IPS DF 6.9 (cell line): ENCODE measurements at regions not wholly inside any gene's neighbourhood (a gene's known extent, or its start where the extent isn't known, plus 50 kb on each side); places are given as distances from the start of the nearest gene placed in this dataset.

Source experiments
- DNase-seq: peaks from one replicate; pipeline ENCODE4 v3.0.0-alpha.2; 2013; ENCODE audit warnings: low read depth, low spot score
- H3K27ac ChIP-seq: one replicate; pipeline ENCODE4 v1.5.1; 2013; ENCODE audit warnings: low read length, control low read depth
- H3K27me3 ChIP-seq: 2 replicates; pipeline ENCODE4 v1.6.1; 2013; ENCODE audit warnings: mild to moderate bottlenecking, low read length; ENCODE audit not compliant: control insufficient read depth, insufficient read depth
- H3K36me3 ChIP-seq: 2 replicates; pipeline ENCODE4 v1.6.1; 2013; ENCODE audit warnings: low read length; ENCODE audit not compliant: control insufficient read depth, insufficient read depth
- H3K4me1 ChIP-seq: 2 replicates; pipeline ENCODE4 v1.6.1; 2013; ENCODE audit warnings: low read length; ENCODE audit not compliant: control insufficient read depth, insufficient read depth
- H3K4me3 ChIP-seq: 2 replicates; pipeline ENCODE4 v1.5.1; 2013; ENCODE audit warnings: mild to moderate bottlenecking, low read length
- H3K9me3 ChIP-seq: 2 replicates; pipeline ENCODE4 v1.6.1; 2013; ENCODE audit warnings: low read length, inconsistent platforms; ENCODE audit not compliant: control insufficient read depth, insufficient read depth
- WGBS: extraction: QIAGEN DNeasy Blood & Tissue Kit; methylation state at CpG from one replicate; pipeline ENCODE4 v1.1.7; 2013; ENCODE audit warnings: mixed read lengths, missing lambda C conversion rate; ENCODE audit not compliant: insufficient read length, insufficient coverage; 5-methylcytosine and 5-hydroxymethylcytosine counted together

GRCh38 chr2:19846567-19846966 lies 55.2 kb downstream of the TTC32 start:
- Histone ChIP-seq H3K27ac (no peak overlapping the region), H3K36me3 (no peaks in the 10 kb centered on the region), H3K4me1 (peaks cover 2% of the 10 kb centered on the region; the same call in 1 of the 2 replicates), H3K9me3 (no peaks in the 10 kb centered on the region), H3K4me3 (no peak overlapping the region), H3K27me3 (no peaks in the 10 kb centered on the region)
- no CpG with 5 or more reads among the region's 2 CpGs for whole genome bisulfite sequencing
- no peak for DNase-seq

DNA sequence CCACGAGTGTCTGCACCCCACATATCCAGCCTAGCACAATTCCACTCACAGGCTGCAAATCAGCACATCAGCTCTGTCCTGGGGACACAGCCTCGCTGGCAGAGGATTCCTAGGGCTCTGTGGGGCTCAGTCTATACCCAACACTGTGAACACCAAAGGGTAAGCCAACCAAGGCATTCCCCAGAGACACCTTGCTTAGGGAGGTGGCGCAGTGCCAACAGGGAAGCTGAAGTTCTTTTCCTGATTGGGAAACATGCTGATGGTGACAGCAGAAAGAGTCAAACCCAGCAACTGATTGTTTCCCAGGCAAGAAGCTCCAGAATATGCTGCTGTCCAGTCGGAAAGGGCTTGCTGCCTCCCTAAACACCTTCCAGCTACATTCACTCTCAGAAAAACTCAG lies 55.8 kb downstream of the TTC32 start:
- Histone ChIP-seq H3K9me3 (no peaks in the 10 kb centered on the region), H3K4me1 (no peaks in the 10 kb centered on the region), H3K27me3 (no peaks in the 10 kb centered on the region), H3K4me3 (no peak overlapping the region), H3K36me3 (no peaks in the 10 kb centered on the region), H3K27ac (no peak overlapping the region)
- no CpG with 5 or more reads among the region's 4 CpGs for WGBS
- no peak for DNase-seq

DNA sequence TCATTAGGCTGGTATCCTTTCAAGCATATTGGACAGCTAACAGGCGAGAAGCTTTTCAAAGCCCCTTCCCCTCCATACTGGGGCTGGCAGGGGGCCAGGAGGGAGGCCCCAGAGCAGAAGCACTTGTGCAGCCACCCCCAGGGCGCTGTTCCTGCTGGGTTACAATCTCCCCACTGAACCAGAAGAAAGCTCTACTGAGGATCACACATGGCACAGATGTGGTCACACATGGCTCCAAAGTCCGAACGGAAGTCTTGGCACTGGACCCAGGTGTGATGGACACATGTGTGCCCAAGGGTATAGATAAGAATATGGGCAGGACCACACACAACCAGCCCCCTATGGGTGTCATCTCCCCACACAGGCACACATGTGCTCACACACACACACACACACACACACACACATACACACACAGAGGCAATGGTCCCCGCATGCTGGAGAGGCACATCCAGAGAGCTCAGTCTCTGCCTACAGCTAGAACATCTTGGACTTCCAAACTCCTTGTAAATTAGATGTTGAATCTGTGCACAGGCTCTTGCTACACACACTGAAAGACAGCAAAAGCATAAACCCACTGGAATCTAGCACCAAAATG lies 56.4 kb downstream of the TTC32 start:
- no CpG with 5 or more reads among the region's 5 CpGs for WGBS
- no peak for DNase-seq
- H3K27me3 ChIP-seq, result no peaks in the 10 kb centered on the region
- H3K27ac ChIP-seq, result no peak overlapping the region
- no peak overlapping the region for H3K4me3 ChIP-seq
- H3K9me3 ChIP-seq, result no peaks in the 10 kb centered on the region
- no peaks in the 10 kb centered on the region for H3K36me3 ChIP-seq
- no peaks in the 10 kb centered on the region for H3K4me1 ChIP-seq

- WGBS, result 100% methylated on average over 1 of the region's 5 CpGs
- H3K4me1 ChIP-seq, result no peaks in the 10 kb centered on the region
- H3K4me3 ChIP-seq, result no peak overlapping the region
- DNase-seq, result no peak
- no peak overlapping the region for H3K27ac ChIP-seq
- no peaks in the 10 kb centered on the region for H3K36me3 ChIP-seq
- no peaks in the 10 kb centered on the region for H3K9me3 ChIP-seq
- no peaks in the 10 kb centered on the region for H3K27me3 ChIP-seq
These were observed 57.0 kb downstream of the TTC32 start for GRCh38 chr2:19844750-19845149.

- no peak for DNase-seq
- no peaks in the 10 kb centered on the region for H3K36me3 ChIP-seq
- H3K4me3 ChIP-seq, result no peak overlapping the region
- H3K9me3 ChIP-seq, result no peaks in the 10 kb centered on the region
- WGBS, result no CpG with 5 or more reads among the region's 2 CpGs
- H3K27ac ChIP-seq, result no peak overlapping the region
- no peaks in the 10 kb centered on the region for H3K4me1 ChIP-seq
- H3K27me3 ChIP-seq, result no peaks in the 10 kb centered on the region
These were observed 57.7 kb downstream of the TTC32 start for GRCh38 chr2:19843992-19844515.

GRCh38 chr2:19841918-19842693 lies 59.7 kb downstream of the TTC32 start:
- H3K27me3 ChIP-seq, result no peaks in the 10 kb centered on the region
- H3K4me3 ChIP-seq, result no peak overlapping the region
- H3K9me3 ChIP-seq, result no peaks in the 10 kb centered on the region
- no peaks in the 10 kb centered on the region for H3K36me3 ChIP-seq
- no peaks in the 10 kb centered on the region for H3K4me1 ChIP-seq
- no peak overlapping the region for H3K27ac ChIP-seq
- WGBS, result no CpG with 5 or more reads among the region's 9 CpGs
- DNase-seq, result no peak

DNA sequence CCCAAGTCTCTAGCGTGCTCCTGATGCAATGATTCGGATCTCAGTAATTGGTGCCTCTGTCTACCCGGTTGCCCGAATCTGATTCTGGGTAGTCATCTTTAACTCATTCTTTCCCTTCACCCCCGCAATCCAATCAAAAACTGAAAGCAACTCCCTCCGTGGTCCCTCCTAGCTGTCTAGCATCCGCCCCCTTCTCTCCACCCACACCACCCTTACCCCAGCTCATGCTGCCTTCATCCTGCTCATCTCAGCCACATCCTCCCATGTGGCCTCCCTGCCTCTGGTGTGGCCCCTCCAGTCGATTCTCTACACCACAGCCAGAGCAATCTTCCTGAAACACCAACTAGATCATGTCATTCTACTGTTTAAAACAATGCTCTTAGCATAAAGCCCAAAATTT lies 62.3 kb downstream of the TTC32 start:
- no peaks in the 10 kb centered on the region for H3K4me1 ChIP-seq
- no peaks in the 10 kb centered on the region for H3K9me3 ChIP-seq
- H3K4me3 ChIP-seq, result no peak overlapping the region
- no CpG with 5 or more reads among the region's 8 CpGs for WGBS
- DNase-seq, result no peak
- H3K27ac ChIP-seq, result no peak overlapping the region
- no peaks in the 10 kb centered on the region for H3K36me3 ChIP-seq
- no peaks in the 10 kb centered on the region for H3K27me3 ChIP-seq

GRCh38 chr2:19838616-19839015 lies 63.2 kb downstream of the TTC32 start:
- no peak for DNase-seq
- H3K27ac ChIP-seq, result no peak overlapping the region
- no peaks in the 10 kb centered on the region for H3K4me1 ChIP-seq
- H3K4me3 ChIP-seq, result no peak overlapping the region
- H3K9me3 ChIP-seq, result no peaks in the 10 kb centered on the region
- H3K27me3 ChIP-seq, result no peaks in the 10 kb centered on the region
- no peaks in the 10 kb centered on the region for H3K36me3 ChIP-seq
- no CpG with 5 or more reads among the region's 1 CpG for WGBS

DNA sequence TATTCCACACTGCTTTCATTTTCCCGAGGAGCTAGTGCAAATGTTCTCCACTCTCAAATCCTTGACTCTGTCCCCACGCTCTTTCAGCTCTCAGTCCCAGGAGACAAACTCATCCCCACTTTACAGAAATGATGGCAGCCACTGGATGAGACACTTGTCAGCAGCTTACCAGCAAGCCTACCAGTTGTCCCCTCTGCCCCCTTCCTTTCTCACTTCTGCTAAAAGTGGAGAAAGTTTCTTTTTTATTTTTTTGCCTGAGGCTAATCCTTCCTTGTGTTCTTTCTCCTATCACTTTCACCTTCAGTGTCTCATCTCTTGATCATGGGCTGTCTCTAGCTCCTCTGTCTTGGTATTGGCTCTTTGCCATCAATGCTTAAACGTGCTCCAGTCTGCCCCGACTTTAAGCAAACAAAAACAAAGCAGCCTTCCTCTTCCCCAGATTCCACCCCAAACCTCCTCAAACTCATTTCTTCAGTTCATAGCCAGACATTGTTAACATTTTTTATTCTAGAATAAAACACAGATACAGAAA lies 64.5 kb downstream of the TTC32 start:
- DNase-seq, result no peak
- Histone ChIP-seq H3K36me3 (no peaks in the 10 kb centered on the region), H3K27me3 (no peaks in the 10 kb centered on the region), H3K4me3 (no peak overlapping the region), H3K4me1 (no peaks in the 10 kb centered on the region), H3K27ac (no peak overlapping the region), H3K9me3 (no peaks in the 10 kb centered on the region)
- no CpG with 5 or more reads among the region's 4 CpGs for WGBS

GRCh38 chr2:19835781-19836281 lies 66.0 kb downstream of the TTC32 start:
- no CpG with 5 or more reads among the region's 6 CpGs for WGBS
- Histone ChIP-seq H3K4me3 (no peak overlapping the region), H3K27me3 (no peaks in the 10 kb centered on the region), H3K9me3 (no peaks in the 10 kb centered on the region), H3K4me1 (no peaks in the 10 kb centered on the region), H3K36me3 (no peaks in the 10 kb centered on the region), H3K27ac (no peak overlapping the region)
- DNase-seq, result no peak
